ES-I3 (cell line): ENCODE measurements at regions not wholly inside any gene's neighbourhood (a gene's known extent, or its start where the extent isn't known, plus 50 kb on each side); places are given as distances from the start of the nearest gene placed in this dataset.
"Not testable (repeated sequence)": the region's sequence is repeated elsewhere in the genome, so short reads cannot be mapped to it uniquely, and the experiment has no call there.

Experiments
- H3K36me3 ChIP-seq: 2 replicates; pipeline ENCODE4 v1.6.1; 2013; ENCODE audit warnings: mild to moderate bottlenecking, low read length, control low read depth, moderate library complexity; ENCODE audit not compliant: insufficient read depth
- H3K4me1 ChIP-seq: 2 replicates; pipeline ENCODE4 v1.6.1; 2013; ENCODE audit warnings: mild to moderate bottlenecking, control low read depth, low read length; ENCODE audit not compliant: insufficient read depth
- H3K9ac ChIP-seq: 2 replicates; pipeline ENCODE4 v1.6.1; 2013; ENCODE audit warnings: low read depth, mild to moderate bottlenecking, low read length, moderate library complexity
- H3K9me3 ChIP-seq: 2 replicates; pipeline ENCODE4 v1.6.1; 2013; ENCODE audit warnings: mild to moderate bottlenecking, low read length, moderate library complexity; ENCODE audit not compliant: control insufficient read depth, insufficient read depth

DNA sequence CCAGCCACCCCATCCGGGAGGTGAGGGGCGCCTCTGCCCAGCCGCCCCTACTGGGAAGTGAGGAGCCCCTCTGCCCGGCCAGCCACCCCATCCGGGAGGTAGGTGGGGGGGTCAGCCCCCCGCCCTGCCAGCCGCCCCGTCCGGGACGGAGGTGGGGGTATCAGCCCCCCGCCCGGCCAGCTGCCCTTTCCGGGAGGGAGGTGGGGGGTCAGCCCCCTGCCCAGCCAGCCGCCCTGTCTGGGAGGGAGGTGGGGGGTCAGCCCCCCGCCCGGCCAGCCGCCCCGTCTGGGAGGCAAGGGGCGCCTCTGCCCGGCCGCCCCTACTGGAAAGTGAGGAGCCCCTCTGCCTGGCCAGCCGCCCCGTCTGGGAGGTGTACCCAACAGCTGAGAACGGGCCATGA is 299.4 kb upstream of the RORB start:
- H3K9ac ChIP-seq, H3K9me3 ChIP-seq, H3K4me1 ChIP-seq, H3K36me3 ChIP-seq: not testable (repeated sequence)

DNA sequence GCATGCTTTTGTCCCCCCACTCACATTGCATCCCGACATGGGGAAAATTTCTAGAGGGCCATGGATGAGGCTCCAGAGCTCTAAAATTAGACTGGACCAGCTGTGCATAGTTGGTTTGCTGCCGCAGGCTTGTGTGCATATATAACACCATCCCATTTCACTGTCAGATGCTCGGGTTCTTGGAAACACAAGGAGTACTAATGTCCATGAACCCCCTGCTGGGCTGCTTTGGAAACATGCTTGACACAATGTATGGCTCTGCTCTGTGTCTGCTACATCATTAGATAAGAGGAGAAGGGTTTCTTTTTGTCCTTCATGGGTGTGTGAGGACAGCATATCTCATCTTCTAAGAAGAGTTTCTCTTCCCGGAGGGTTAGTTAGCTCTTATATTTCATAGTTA is 292.1 kb upstream of the RORB start:
- Histone ChIP-seq H3K9me3 (no peaks in the 10 kb centered on the region), H3K9ac (no peak overlapping the region), H3K4me1 (no peaks in the 10 kb centered on the region), H3K36me3 (no peaks in the 10 kb centered on the region)

DNA sequence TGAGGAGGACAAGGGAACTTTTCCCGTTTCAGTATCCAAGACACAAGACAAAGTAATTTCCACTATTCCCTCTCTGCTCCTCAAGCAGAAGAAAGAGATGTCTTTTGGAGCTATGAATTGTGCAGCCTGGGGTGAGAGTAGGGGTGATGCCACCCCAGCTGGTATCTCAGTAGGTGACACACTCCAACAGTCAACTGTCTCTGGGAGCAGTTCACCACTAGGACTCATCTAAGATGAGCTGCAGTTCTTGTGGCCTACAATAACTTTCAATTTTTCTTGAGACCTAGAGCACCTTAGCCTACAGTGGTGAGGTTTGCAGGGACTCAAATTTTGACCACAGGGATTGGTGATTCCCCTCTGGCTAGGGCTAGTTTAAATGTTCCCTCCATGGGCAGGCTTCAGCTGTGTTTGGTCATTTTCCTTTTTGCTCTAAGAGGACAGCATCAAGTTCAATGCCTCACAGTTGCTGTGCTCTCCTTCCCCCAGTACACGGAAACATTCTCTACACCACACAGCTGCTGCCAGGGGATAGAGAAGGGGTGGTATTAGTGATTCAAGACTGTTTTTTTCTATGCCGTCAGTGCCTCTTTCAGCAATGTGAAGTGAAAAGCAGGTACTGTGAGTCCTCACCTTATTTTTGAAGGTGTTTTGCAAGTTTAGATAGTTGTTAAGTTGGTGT is 278.6 kb upstream of the RORB start:
- Histone ChIP-seq H3K4me1 (no peaks in the 10 kb centered on the region), H3K36me3 (no peaks in the 10 kb centered on the region), H3K9ac (no peak overlapping the region), H3K9me3 (no peaks in the 10 kb centered on the region; the same call in 1 of the 2 replicates)

DNA sequence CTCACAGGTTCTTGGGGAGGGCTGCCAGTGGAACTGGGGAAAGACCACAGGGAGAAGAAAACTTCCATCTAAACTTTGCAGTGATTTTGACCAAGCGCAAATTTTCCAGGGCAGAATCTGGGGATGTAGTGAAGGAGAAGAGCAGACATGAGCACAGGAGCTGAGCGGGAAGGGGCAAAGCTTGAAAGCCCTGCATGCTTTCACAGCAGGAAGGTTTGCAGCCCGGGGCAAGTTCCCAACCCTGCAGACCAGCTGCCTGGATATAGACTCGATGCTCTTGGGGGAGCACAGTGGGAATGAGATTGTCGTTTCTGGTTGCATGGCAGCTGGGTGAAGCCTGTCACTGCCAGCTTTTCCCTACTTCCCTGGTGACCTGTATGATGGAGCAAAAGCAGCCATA is 276.8 kb upstream of the RORB start:
- Histone ChIP-seq H3K36me3 (no peaks in the 10 kb centered on the region), H3K4me1 (no peaks in the 10 kb centered on the region), H3K9me3 (no peaks in the 10 kb centered on the region; the same call in 1 of the 2 replicates), H3K9ac (no peak overlapping the region)

DNA sequence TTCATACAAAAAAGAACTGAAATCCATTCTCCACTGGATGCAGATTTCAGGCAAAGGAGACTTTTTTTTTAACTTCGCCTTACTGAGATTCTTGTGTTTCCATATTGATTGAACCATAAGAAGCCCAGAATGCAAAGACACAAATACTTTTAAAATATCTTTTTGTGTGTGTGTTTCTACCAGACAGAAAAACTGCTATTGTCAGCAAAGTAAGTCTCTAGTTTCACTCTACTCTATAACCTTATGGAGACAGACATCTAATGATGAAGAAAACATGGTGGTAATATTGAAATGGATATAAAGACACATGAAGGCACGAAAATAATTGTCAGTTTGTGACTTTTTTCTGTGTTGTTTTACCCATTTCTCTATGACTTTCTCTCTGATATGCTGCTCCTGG is 260.3 kb upstream of the RORB start:
- Histone ChIP-seq H3K36me3 (no peaks in the 10 kb centered on the region), H3K4me1 (no peaks in the 10 kb centered on the region), H3K9ac (no peak overlapping the region), H3K9me3 (peaks cover 5% of the 10 kb centered on the region; the same call in 1 of the 2 replicates)

DNA sequence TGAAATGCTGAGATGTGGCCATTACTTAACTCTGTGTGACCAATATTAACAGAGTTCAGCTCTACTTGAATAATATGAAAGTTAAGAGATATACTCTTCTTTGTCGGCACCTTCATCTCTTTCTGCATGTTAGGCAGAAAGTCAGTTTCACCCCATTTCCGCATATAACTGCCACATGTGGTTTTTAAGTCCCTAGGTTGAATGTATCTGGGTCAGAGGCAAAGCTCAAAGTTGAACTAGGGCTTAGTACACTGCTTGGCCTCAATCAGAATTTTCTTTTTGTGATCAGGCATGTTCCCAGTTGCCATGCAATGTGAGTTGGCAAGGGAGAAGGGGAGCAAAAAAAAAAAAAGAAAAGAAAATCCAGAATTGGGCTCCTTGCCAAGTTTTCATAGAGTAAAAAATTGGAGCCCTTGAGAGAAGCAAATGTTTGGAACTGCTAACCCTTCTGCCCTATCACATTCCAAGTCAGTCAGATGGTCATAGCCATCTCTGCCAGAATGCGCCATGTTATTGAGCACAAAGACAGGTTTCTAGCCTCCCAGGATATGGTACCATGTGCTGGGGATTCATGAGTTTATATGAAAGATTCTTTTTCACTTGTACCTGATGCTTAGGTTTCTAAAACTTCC is 251.2 kb upstream of the RORB start:
- H3K4me1 ChIP-seq: no peaks in the 10 kb centered on the region
- H3K9ac ChIP-seq: no peak overlapping the region
- no peaks in the 10 kb centered on the region for H3K36me3 ChIP-seq
- no peaks in the 10 kb centered on the region for H3K9me3 ChIP-seq

DNA sequence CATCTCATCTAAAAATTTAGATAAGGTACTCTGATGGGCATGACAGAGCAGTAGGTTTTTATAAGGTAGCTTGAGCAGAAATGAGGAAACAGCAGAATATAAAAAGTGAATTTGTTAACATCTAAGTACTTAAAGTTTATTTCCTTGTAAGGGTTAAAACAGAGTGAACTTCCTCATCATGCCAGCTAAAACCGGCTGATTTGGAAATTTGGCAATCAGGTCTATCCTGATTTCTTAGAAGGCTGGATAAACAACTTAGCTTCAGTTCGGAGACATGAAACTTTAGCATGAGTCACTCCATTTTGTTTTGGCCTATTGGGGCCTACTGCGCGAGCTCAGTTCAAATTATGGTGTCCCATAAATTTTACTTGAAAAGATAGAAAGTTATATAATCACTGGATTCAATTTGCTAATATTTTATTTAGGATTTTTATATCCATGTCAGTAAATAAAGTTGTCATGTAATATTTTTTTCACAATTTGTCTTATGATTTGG is 241.6 kb upstream of the RORB start:
- H3K36me3 ChIP-seq: no peaks in the 10 kb centered on the region
- H3K9ac ChIP-seq: no peak overlapping the region
- H3K9me3 ChIP-seq: no peaks in the 10 kb centered on the region; the same call in 1 of the 2 replicates
- no peaks in the 10 kb centered on the region for H3K4me1 ChIP-seq

DNA sequence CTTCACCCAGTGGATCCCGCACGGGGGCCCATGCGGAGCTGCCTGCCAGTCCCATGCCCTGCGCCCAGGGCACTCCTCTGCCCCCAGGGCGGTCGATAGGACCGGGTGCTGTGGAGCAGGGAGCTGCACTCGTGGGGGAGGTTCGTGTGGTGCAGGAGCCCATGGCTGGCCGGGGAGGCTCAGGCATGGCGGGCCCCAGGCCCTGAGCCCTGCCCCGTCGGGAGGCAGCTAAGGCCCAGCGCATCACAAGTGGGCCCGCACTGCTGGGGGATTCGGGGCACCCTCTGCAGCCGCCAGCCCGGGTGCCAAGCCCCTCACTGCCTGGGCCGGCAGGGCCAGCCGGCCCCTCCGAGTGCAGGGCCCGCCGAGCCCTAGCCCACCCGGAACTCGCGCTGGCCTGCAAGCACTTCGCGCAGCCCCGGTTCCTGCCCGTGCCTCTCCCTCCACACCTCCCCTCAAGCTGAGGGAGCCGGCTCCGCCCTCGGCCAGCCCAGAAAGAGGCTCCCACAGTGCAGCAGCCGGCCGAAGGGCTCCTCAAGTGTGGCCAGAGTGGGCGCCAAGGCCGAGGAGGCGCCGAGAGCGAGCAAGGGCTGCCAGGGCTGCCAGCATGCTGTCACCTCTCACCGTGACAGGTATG is 221.1 kb upstream of the RORB start:
- Histone ChIP-seq H3K9ac (no peak overlapping the region), H3K9me3 (no peaks in the 10 kb centered on the region), H3K4me1 (no peaks in the 10 kb centered on the region), H3K36me3 (no peaks in the 10 kb centered on the region)

DNA sequence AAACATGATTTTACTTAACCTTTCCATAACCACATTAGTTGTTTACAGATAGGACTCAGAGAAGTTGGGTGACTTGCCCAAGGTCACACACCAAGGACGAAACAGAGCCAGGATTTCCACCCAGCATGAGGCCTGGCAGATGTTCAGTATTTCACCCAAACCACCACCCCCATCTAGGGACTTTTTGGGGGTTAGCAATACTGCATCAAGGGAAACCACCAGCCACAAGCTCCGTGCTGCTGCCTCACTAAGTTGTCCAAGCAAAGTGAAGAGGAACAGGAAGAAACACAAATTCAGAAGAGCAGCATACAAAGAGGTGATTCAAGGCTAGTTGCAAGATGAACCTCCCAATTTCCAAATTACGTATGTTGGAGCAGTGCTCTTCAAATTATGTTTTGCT is 219.6 kb upstream of the RORB start:
- H3K4me1 ChIP-seq: no peaks in the 10 kb centered on the region
- H3K9me3 ChIP-seq: no peaks in the 10 kb centered on the region
- no peaks in the 10 kb centered on the region for H3K36me3 ChIP-seq
- H3K9ac ChIP-seq: no peak overlapping the region

DNA sequence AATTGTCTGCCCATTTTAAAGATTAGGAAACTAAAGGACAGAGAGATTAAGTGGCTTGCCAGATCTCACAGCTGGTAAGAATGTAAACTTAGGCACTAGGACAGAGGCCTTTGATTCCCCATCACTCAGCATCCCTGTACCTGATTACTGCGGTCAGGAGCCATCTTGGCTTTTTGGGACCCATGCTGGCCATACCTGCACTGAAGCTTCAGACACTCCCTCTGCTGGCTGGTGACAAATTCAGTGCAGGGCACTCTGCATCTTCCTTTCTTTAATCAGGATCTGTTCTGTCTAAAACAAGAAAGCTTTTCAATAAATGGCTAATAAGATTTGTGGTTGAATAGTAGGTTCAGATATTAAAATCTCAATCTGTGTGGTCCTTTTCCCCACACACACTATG is 215.5 kb upstream of the RORB start:
- Histone ChIP-seq H3K9me3 (no peaks in the 10 kb centered on the region), H3K36me3 (no peaks in the 10 kb centered on the region), H3K9ac (no peak overlapping the region), H3K4me1 (0 out of 2 replicates have a peak, but pooled peaks cover 4% of the 10 kb centered on the region)

DNA sequence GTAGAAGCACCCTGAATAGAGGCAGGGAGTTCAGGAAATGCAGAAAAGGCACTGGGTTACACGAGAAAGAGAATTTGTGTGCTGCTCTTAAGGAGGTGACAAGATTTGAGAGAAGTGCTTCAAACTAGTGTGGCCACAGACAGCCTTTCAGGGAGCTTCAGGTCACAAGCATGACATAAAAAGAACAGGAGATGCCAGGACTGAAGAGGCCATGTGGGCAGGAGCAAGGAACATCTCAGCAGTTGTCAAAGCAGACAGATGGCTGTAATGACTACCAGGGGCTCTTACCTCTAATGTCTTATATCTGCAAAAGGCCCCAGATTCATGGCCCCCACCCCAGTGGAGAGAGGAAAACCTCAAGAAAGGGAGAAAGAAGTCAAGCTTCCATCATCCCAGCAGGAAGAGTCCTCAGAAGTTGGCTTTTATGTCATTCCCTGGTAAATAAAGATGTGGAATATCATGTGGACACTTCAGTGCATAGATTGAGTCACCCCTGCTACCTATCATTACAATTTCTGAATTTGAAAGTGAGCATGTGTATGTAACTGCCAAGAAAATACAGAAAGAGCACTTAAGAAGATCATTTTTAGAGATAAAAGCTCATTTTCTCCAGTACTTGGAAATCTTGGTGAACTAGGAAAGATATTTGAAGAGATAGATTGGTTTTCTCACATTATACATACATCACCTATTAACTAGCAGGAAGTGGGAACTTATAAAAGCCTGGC is 214.4 kb upstream of the RORB start:
- Histone ChIP-seq H3K9me3 (no peaks in the 10 kb centered on the region), H3K36me3 (no peaks in the 10 kb centered on the region), H3K4me1 (0 out of 2 replicates have a peak, but pooled peaks cover 4% of the 10 kb centered on the region), H3K9ac (no peak overlapping the region)

DNA sequence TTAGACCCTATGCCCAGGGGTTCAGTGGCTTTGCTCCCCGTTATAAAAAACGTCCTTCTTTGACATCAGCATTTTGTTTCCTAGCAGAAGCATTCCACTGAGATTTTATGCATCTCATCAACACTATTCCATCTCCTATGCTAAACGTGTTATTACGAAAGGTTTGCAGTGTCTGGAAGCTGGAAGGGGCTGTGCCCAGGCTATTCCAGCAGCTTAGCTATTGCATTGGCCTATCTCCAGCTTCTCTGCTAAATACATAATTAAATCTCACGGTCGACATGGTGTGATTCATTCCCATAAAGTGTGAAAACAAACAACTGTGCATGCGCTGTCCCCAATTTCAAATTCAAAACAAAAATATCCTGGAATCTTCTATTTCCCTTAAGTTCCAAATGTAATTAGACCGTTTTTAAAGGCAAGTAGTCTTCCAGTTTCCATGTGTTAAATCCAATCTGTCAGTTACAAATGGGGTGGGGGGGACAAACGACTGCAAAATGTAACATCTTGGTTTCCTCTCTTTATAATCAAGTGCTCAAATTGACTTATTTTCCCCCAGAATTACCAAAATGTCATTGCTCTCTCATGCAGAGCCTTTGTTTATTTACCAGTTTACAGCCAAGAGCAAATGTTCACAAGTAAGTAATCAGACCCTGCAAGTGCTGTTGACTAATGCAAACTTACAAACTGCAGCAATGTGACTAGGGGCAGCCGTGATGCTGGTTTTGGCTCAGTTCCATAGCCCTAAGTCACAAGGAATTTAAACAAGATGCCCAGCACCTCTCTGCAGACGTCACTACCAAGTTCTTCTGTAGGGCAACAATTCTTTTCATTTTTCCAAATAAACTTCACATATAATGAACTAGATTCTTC is 212.3 kb upstream of the RORB start:
- no peak overlapping the region for H3K9ac ChIP-seq
- H3K4me1 ChIP-seq: 0 out of 2 replicates have a peak, but pooled peaks cover 4% of the 10 kb centered on the region
- H3K36me3 ChIP-seq: no peaks in the 10 kb centered on the region
- H3K9me3 ChIP-seq: no peaks in the 10 kb centered on the region

DNA sequence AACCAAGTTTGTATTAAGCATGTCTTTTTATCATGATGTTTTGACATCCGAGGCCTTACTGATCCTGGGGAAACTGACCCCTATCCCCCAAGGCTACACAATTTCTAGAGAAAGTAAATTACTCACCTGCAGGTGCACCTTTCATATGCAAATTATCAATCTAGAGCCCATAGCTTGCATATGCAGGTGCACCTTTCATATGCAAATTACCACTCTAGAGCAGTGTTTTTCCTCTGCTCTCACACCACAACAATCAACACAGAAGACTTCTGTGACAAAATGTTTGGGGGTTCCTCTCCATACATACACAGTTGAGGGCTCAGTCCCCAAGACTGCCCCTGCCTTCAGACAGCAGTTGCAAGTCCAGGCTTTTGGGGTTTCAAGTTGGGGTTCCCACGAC is 203.7 kb upstream of the RORB start:
- Histone ChIP-seq H3K36me3 (no peaks in the 10 kb centered on the region), H3K9me3 (no peaks in the 10 kb centered on the region), H3K4me1 (peaks cover 17% of the 10 kb centered on the region; the same call in 1 of the 2 replicates), H3K9ac (no peak overlapping the region)

DNA sequence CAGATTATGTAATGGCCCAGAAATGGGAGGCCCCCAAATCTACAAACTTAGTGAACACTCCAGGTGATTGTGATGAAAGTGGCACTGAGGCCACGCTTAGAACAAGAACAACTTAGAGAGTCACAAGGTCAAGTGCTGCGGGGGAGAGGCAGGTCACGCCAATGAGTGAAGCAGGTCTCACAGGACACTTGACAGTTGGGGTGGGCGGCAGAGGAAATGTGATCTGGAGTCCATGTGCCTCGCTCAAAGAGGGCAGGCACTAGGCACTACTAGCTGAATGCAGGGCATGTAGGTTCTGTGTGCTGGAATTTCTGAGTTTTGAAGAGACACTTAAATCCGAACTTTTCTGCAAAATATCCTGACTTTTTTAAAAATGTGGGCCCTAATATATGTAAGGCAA is 193.2 kb upstream of the RORB start:
- no peak overlapping the region for H3K9ac ChIP-seq
- H3K4me1 ChIP-seq: peaks cover 15% of the 10 kb centered on the region
- H3K36me3 ChIP-seq: no peaks in the 10 kb centered on the region
- no peaks in the 10 kb centered on the region for H3K9me3 ChIP-seq
